PFSK-1 (cell line): ENCODE measurements at regions not wholly inside any gene's neighbourhood (a gene's known extent, or its start where the extent isn't known, plus 50 kb on each side); places are given as distances from the start of the nearest gene placed in this dataset.

ENCODE experiments used
- FOXP2 ChIP-seq: optimal IDR thresholded peaks from 2 replicates; pipeline ENCODE3; 2011; ENCODE audit warnings: borderline replicate concordance, control low read depth, inconsistent platforms; ENCODE audit not compliant: insufficient read depth; ENCODE audit errors: extremely low read length, extremely low read depth
- POLR2AphosphoS5 ChIP-seq: IDR thresholded peaks from 2 replicates; pipeline ENCODE4 v1.6.1; 2012; ENCODE audit warnings: low read depth, mild to moderate bottlenecking, control low read depth, low read length, moderate library complexity
- SIN3A ChIP-seq: IDR thresholded peaks from 2 replicates; pipeline ENCODE4 v1.6.1; 2012; ENCODE audit warnings: mild to moderate bottlenecking, low read length, moderate library complexity, borderline replicate concordance; ENCODE audit not compliant: insufficient read depth
- TAF1 ChIP-seq: IDR thresholded peaks from 2 replicates; pipeline ENCODE4 v1.6.1; 2012; ENCODE audit warnings: low read length, control low read depth, borderline replicate concordance; ENCODE audit not compliant: insufficient read depth
- TF ChIP-seq, protein P1 (sequence below), 2 experiments: IDR thresholded peaks; 2 replicates each; pipeline versions ENCODE4 v1.6.1 to v1.8.0; 2011 to 2012; ENCODE audit warnings: low read depth in 2 of 2, low read length in 2 of 2, control low read depth in 1 of 2, inconsistent platforms in 1 of 2, mild to moderate bottlenecking in 1 of 2, moderate library complexity in 1 of 2; ENCODE audit not compliant: insufficient read depth in 1 of 2

DNA sequence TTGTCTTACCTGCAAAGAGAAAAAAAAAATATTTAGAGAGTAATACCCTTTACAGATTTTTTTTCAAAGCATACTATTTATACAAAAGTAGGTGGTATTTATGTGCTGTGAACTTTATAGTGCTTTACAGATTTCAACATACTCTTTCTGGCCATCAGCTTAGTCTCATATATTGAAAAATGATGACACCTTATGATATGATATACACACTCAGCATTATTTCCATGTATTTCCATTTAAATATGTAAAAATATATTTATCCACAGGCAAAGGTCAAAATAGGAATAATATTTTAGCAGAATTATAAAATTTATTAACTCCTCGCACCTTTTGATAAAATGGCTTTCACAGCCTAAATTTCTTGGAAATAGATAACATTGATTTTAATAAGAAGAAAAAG lies 815.8 kb upstream of the EPHA5 start:
- no peak for TF ChIP-seq FOXP2
- TF ChIP-seq, protein P1, sequence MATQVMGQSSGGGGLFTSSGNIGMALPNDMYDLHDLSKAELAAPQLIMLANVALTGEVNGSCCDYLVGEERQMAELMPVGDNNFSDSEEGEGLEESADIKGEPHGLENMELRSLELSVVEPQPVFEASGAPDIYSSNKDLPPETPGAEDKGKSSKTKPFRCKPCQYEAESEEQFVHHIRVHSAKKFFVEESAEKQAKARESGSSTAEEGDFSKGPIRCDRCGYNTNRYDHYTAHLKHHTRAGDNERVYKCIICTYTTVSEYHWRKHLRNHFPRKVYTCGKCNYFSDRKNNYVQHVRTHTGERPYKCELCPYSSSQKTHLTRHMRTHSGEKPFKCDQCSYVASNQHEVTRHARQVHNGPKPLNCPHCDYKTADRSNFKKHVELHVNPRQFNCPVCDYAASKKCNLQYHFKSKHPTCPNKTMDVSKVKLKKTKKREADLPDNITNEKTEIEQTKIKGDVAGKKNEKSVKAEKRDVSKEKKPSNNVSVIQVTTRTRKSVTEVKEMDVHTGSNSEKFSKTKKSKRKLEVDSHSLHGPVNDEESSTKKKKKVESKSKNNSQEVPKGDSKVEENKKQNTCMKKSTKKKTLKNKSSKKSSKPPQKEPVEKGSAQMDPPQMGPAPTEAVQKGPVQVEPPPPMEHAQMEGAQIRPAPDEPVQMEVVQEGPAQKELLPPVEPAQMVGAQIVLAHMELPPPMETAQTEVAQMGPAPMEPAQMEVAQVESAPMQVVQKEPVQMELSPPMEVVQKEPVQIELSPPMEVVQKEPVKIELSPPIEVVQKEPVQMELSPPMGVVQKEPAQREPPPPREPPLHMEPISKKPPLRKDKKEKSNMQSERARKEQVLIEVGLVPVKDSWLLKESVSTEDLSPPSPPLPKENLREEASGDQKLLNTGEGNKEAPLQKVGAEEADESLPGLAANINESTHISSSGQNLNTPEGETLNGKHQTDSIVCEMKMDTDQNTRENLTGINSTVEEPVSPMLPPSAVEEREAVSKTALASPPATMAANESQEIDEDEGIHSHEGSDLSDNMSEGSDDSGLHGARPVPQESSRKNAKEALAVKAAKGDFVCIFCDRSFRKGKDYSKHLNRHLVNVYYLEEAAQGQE (IDR thresholded peaks at IDR 0.05; ENCODE audit: insufficient read depth in 1 of 2, low read depth in 2 of 2, low read length in 2 of 2): no peak
- no peak for TF ChIP-seq SIN3A
- TF ChIP-seq TAF1: no peak
- no peak for TF ChIP-seq POLR2AphosphoS5

DNA sequence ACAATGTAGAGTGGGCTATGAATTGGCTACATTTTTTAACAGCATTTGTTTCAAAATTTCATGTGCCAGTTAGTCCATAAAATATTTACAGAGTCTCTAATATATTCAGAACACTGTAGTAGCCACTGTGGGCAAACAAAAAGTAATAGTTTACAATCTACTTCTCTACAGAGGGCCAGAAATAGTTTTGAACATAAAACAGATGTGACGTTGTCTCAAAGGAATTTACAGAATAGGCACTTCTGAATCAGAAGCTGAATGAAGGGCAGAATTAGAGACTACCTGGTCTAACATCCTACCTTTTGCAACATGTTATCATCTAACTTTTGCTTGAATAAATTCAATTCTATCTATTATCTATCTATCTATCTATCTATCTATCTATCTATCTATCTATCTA lies 811.9 kb upstream of the EPHA5 start:
- TF ChIP-seq, protein P1 (IDR thresholded peaks at IDR 0.05; ENCODE audit: insufficient read depth in 1 of 2, low read depth in 2 of 2, low read length in 2 of 2): no peak
- no peak for TF ChIP-seq TAF1
- TF ChIP-seq POLR2AphosphoS5: no peak
- no peak for TF ChIP-seq FOXP2
- TF ChIP-seq SIN3A: no peak

DNA sequence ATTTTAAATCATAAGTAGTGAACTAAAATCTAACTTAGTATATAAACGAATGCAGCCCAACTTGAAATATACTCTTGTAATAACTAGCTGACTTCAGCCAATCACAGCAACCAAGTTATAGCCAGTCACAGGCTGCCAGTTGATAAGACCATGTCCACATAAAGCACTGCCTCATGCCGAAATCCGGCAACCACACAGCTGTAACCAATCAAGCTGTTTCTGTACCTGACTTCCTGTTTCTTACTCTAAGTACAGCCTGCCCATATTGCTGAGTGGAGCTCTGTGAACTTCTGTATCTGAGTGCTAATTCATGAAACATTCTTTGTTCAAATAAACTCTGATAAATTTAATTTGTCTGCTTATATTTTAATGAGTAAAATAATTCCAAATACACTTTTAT lies 805.3 kb upstream of the EPHA5 start:
- TF ChIP-seq POLR2AphosphoS5: no peak
- TF ChIP-seq, protein P1 (IDR thresholded peaks at IDR 0.05; ENCODE audit: insufficient read depth in 1 of 2, low read depth in 2 of 2, low read length in 2 of 2): no peak
- no peak for TF ChIP-seq SIN3A
- TF ChIP-seq FOXP2: no peak
- no peak for TF ChIP-seq TAF1

DNA sequence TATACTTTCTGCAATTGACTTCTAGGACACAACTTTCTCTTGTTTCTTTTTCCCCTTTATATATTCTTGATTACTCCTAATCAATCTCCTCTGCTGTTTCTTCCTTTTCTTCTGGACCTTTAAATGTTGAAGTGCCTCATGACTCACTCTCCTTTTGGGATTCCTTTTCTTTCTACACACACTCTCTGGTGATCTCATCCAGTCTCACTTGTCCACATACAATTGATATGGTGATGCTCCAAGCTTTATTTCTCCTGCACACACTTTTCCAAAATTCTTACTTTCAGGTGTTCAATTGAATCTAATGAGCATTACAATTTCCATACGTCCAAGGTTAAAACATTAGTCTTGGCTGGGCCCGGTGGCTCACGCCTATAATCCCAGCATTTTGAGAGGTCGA lies 794.8 kb upstream of the EPHA5 start:
- TF ChIP-seq POLR2AphosphoS5 (no peak), SIN3A (no peak), TAF1 (no peak), FOXP2 (no peak)
- TF ChIP-seq, protein P1 (IDR thresholded peaks at IDR 0.05; ENCODE audit: insufficient read depth in 1 of 2, low read depth in 2 of 2, low read length in 2 of 2): no peak

DNA sequence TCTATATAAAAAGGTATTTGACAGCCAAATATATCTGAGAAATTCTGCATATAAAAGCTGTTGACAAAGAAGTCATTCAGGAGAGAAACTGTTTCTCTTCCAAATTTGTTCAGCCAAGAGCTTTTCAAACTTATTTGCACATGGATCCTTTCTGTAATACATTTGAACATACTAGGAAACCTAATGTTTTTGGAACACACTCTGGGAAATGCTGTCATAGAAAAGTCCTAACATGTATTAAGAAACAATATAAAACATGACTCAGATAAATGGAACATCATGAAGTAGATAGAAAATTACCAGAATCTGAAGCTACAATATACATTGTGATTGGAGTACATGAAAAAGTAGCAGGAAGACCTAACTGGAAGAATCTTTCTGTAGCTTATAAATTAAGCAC lies 781.5 kb upstream of the EPHA5 start:
- TF ChIP-seq FOXP2 (no peak), SIN3A (no peak), TAF1 (no peak), POLR2AphosphoS5 (no peak)
- TF ChIP-seq, protein P1 (IDR thresholded peaks at IDR 0.05; ENCODE audit: insufficient read depth in 1 of 2, low read depth in 2 of 2, low read length in 2 of 2): no peak
